GM12874 (cell line): ENCODE measurements at regions not wholly inside any gene's neighbourhood (a gene's known extent, or its start where the extent isn't known, plus 50 kb on each side); places are given as distances from the start of the nearest gene placed in this dataset.

Source experiments
- CTCF ChIP-seq: IDR thresholded peaks from 2 replicates; pipeline ENCODE4 v1.5.1; 2011; ENCODE audit warnings: low read depth, mild to moderate bottlenecking, control low read depth, low read length, moderate library complexity; ENCODE audit not compliant: insufficient read depth

GRCh38 chr2:83394134-83394904 lies 1064.8 kb downstream of the SUCLG1 start:
- no peak for TF ChIP-seq CTCF

GRCh38 chr2:83388804-83389203 lies 1070.3 kb downstream of the SUCLG1 start:
- no peak for TF ChIP-seq CTCF

- TF ChIP-seq CTCF, result no peak
These were observed 1072.5 kb downstream of the SUCLG1 start for GRCh38 chr2:83386549-83386948.

GRCh38 chr2:83378921-83379320 lies 1080.2 kb downstream of the SUCLG1 start:
- TF ChIP-seq CTCF, result no peak

GRCh38 chr2:83376731-83377130 lies 1082.3 kb downstream of the SUCLG1 start:
- TF ChIP-seq CTCF, result no peak

- no peak for TF ChIP-seq CTCF
These were observed 1088.7 kb downstream of the SUCLG1 start for GRCh38 chr2:83370419-83370762.

GRCh38 chr2:83369601-83370418 lies 1089.3 kb downstream of the SUCLG1 start:
- no peak for TF ChIP-seq CTCF
